Ishikawa (cell line): ENCODE measurements at regions not wholly inside any gene's neighbourhood (a gene's known extent, or its start where the extent isn't known, plus 50 kb on each side); places are given as distances from the start of the nearest gene placed in this dataset.
A peak's percentile ranks its signal among the peaks of the same experiment; 100 is the strongest.

Source experiments
- CEBPB ChIP-seq: IDR thresholded peaks from 2 replicates; pipeline ENCODE4 v1.6.1; 2012
- CREB1 ChIP-seq: IDR thresholded peaks from 2 replicates; pipeline ENCODE4 v1.6.1; 2012; ENCODE audit warnings: low read depth
- EGR1 ChIP-seq: IDR thresholded peaks from 2 replicates; pipeline ENCODE4 v1.6.1; 2012
- EP300 ChIP-seq: IDR thresholded peaks from 2 replicates; pipeline ENCODE4 v1.6.1; 2012; ENCODE audit warnings: borderline replicate concordance
- FOXM1 ChIP-seq: IDR thresholded peaks from 2 replicates; pipeline ENCODE4 v1.6.1; 2012; ENCODE audit warnings: low read depth, borderline replicate concordance
- NFIC ChIP-seq: IDR thresholded peaks from 2 replicates; pipeline ENCODE4 v1.6.1; 2012
- RAD21 ChIP-seq: IDR thresholded peaks from 2 replicates; pipeline ENCODE4 v1.6.1; 2012; ENCODE audit warnings: low read depth
- TAF1 ChIP-seq: IDR thresholded peaks from 2 replicates; pipeline ENCODE4 v1.6.1; 2012; ENCODE audit warnings: low read depth, mild to moderate bottlenecking
- TCF12 ChIP-seq: IDR thresholded peaks from 2 replicates; pipeline ENCODE4 v1.6.1; 2012; ENCODE audit warnings: low read depth
- TEAD4 ChIP-seq: IDR thresholded peaks from 2 replicates; pipeline ENCODE4 v1.6.1; 2012
- YY1 ChIP-seq: IDR thresholded peaks from 2 replicates; pipeline ENCODE4 v1.6.1; 2012; ENCODE audit warnings: low read depth
- ZBTB7A ChIP-seq: IDR thresholded peaks from 2 replicates; pipeline ENCODE4 v1.6.1; 2012; ENCODE audit warnings: low read depth
- TF ChIP-seq, protein P1 (sequence below): IDR thresholded peaks from 2 replicates; pipeline ENCODE4 v1.6.1; 2012
- TF ChIP-seq, protein P2 (sequence below): IDR thresholded peaks from 2 replicates; pipeline ENCODE4 v1.6.1; 2012; ENCODE audit warnings: low read depth, mild to moderate bottlenecking
- TF ChIP-seq, protein P3 (sequence below): IDR thresholded peaks from 2 replicates; pipeline ENCODE4 v1.6.1; 2012

DNA sequence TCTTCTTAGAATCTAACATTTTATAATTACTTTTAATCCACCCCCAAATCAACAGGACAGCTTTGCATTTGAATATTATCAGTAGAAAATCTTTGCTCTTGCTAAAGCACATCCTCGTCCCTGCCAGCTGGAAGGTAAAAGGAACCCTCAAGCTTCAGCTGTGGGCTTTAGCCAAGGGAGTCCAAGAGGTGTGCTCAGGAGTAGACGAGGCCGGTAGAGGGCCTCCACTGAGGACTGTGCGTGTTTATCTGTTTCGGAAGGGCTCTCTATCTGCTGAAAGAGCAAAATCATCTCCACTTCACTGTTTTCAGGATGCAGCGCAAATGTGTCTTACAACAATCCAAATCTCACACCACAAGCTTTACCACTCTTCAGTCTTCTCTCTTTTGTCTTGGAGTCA lies 257.4 kb upstream of the IL12A start:
- TF ChIP-seq RAD21 (no peak), TAF1 (no peak), NFIC (no peak), FOXM1 (no peak), TCF12 (no peak)
- TF ChIP-seq, protein P1, sequence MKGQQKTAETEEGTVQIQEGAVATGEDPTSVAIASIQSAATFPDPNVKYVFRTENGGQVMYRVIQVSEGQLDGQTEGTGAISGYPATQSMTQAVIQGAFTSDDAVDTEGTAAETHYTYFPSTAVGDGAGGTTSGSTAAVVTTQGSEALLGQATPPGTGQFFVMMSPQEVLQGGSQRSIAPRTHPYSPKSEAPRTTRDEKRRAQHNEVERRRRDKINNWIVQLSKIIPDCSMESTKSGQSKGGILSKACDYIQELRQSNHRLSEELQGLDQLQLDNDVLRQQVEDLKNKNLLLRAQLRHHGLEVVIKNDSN: no peak

DNA sequence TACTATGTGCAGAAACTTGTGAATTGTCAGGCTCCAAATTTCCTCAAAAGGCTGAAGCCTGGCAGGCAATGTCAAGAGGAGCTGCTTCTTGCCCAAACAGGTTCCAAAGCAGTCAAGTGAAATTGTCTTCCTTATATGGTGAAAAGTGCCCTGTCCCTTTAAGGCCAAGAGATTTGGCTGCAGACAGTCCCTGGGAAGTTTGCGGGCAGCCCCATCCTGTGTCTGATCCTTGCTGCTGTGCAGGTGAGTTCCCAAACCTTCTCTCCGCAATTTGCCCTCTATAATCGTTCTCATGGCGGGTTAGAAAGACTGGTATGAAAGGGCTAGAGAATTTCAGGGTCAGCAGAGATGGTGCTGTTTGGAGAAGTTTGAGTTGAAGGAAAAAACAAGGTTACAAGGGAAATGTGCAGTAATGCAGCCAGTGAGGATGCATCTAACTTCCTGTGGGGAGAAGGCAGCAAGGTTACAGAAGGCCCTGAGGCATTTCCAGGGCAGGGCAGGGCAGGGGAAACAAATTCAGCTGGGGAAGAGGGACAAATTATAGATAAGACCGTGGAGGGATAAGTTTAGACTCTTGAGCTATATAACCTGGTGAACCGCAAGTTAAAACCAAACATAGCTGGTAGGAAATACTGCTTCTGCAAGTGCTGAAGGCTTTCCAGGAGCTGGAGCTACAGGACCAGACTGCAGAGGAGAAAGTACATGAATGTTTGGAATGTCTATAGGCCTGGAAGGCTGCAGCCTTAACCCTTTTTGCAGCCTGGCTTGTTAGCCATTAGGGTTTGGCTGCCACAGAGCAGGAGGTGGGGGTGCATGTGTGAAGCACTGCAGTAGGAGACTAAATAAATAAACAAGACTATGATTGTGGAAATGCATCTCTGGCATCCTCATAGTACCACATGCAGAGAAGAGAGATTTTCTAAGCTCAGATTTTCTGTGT lies 256.2 kb upstream of the IL12A start:
- TF ChIP-seq FOXM1: no peak
- no peak for TF ChIP-seq EGR1
- TF ChIP-seq NFIC: 0 out of 2 replicates have a peak, but pooled peaks have one; percentile 17
- TF ChIP-seq YY1: no peak
- TF ChIP-seq TEAD4: 0 out of 2 replicates have a peak, but pooled peaks have one; percentile 28
- 0 out of 2 replicates have a peak, but pooled peaks have one; percentile 20 for TF ChIP-seq EP300
- no peak for TF ChIP-seq CREB1
- TF ChIP-seq, protein P2, sequence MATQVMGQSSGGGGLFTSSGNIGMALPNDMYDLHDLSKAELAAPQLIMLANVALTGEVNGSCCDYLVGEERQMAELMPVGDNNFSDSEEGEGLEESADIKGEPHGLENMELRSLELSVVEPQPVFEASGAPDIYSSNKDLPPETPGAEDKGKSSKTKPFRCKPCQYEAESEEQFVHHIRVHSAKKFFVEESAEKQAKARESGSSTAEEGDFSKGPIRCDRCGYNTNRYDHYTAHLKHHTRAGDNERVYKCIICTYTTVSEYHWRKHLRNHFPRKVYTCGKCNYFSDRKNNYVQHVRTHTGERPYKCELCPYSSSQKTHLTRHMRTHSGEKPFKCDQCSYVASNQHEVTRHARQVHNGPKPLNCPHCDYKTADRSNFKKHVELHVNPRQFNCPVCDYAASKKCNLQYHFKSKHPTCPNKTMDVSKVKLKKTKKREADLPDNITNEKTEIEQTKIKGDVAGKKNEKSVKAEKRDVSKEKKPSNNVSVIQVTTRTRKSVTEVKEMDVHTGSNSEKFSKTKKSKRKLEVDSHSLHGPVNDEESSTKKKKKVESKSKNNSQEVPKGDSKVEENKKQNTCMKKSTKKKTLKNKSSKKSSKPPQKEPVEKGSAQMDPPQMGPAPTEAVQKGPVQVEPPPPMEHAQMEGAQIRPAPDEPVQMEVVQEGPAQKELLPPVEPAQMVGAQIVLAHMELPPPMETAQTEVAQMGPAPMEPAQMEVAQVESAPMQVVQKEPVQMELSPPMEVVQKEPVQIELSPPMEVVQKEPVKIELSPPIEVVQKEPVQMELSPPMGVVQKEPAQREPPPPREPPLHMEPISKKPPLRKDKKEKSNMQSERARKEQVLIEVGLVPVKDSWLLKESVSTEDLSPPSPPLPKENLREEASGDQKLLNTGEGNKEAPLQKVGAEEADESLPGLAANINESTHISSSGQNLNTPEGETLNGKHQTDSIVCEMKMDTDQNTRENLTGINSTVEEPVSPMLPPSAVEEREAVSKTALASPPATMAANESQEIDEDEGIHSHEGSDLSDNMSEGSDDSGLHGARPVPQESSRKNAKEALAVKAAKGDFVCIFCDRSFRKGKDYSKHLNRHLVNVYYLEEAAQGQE: no peak
- TF ChIP-seq ZBTB7A: no peak
- TF ChIP-seq RAD21: no peak; the same call in 1 of the 2 replicates
- no peak for TF ChIP-seq TCF12
- no peak for TF ChIP-seq CEBPB
- 0 out of 2 replicates have a peak, but pooled peaks have one; percentile 39 for TF ChIP-seq TAF1
- TF ChIP-seq, protein P1: no peak
- TF ChIP-seq, protein P3, sequence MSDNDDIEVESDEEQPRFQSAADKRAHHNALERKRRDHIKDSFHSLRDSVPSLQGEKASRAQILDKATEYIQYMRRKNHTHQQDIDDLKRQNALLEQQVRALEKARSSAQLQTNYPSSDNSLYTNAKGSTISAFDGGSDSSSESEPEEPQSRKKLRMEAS: peak; percentile 33; the same call in 1 of the 2 replicates

DNA sequence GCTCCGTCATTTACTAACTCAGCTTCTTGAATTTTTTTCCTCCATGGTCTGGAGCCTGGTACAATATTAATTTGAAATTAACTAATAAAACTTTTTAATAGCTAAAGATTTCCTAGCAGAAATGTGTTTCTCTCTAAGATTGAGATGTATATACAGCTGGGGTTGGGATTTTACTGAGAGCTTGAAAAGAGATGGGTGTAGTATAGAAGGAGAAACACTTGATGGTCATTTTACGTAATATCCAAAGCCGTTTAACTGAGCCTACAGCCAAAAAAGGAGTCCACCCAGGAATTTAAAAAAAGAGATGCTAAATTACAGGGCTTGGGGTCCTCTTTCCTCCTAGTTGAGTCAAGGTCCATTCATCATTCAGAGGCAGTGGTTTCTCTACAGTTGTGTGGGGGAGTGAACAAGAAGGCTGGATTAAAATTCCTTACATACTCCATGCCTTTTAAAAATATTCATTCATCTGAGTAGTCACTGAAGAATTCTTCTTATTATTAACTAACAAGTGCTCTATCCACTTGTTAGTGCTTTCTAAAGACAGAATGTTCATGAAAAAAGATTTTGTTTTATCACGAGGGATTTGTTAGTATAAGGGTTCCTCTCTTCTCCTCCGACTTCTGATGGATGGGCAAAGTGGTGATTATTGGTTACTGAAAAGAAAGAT lies 255.3 kb upstream of the IL12A start:
- TF ChIP-seq TAF1 (no peak), CREB1 (no peak), CEBPB (no peak), TEAD4 (peak; percentile 90), TCF12 (0 out of 2 replicates have a peak, but pooled peaks have one; percentile 30), RAD21 (no peak), EP300 (peak; percentile 65; the same call in 1 of the 2 replicates), FOXM1 (peak; percentile 35; the same call in 1 of the 2 replicates)
- TF ChIP-seq, protein P3: no peak

DNA sequence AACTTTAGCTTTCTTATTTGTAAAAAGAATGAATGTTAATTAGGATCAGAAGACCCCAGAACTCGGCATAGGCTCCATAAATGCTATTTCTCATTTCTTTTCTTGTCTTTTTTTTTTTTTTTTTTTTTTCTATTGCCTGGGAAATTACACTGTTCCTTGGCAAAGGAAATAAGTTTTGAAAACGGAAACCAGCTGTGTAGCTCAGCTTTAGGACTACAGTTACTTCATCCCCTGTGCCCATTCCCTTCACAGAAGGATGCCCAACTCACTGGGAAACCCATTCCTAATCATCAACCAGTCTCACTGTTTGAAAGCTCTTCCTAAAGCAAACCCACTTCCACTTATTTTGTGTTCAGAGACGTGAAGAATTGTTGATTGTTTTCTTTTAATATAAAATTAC lies 254.0 kb upstream of the IL12A start:
- no peak for TF ChIP-seq TAF1
- TF ChIP-seq, protein P2: no peak
- TF ChIP-seq CREB1: no peak
- no peak for TF ChIP-seq RAD21
- TF ChIP-seq ZBTB7A: no peak
- no peak for TF ChIP-seq EGR1
- TF ChIP-seq TEAD4: no peak
- TF ChIP-seq EP300: no peak
- no peak for TF ChIP-seq YY1
- TF ChIP-seq, protein P3: no peak
- TF ChIP-seq NFIC: no peak

DNA sequence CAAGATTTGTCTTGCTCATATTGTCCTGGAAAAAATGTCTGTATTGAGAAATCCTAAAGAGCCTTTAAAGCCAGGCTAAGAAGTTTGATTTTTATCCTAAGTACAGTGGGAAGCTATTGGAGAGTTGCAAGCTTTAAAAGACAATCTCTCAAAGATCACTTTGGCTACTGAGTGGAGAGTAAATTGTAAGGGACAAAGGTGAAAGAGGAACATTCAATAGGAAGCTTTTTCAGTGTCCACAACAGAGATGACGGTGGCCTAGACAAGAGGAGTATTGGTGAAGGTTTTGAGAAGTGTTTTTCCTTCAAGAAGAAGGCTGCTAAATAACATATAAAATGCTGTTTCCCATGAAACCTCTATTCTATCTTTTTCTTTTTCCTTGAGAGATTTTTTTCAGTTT lies 249.5 kb upstream of the IL12A start:
- no peak for TF ChIP-seq NFIC
- TF ChIP-seq, protein P3: no peak
- no peak for TF ChIP-seq EGR1
- TF ChIP-seq, protein P1: no peak
